ENCODE measurements at regions not wholly inside any gene's neighbourhood (a gene's known extent, or its start where the extent isn't known, plus 50 kb on each side); places are given as distances from the start of the nearest gene placed in this dataset.

DNA sequence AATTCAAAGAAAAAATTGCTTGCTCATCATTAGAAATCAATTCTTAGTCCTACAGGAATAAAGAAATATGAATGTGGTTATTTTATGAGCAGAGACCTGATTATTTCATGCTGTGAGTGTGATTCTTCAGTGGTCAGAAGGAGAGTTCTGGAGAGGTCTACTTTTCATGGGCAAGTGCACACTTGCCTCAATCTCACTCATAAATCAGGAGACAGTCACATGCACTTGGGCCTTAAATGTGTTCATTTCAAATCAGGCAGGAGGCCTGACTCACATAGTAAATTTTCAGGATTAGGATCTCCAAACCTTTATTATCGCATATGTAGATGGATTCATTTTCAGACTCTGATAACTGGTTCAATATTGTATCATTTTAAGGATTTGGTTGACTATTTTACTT, 323.2 kb upstream of the CCNH start:
- ATAC-seq (no peak), FAIRE-seq (no peak), DNase-seq (ENCODE audit: extremely low read depth in 1 of 4, low spot score in 3 of 4) (no peak)
- intact Hi-C loops (cut with micrococcal nuclease), result no loop called here
- Histone ChIP-seq H3K4me3 (no peak overlapping the region), H3K4me2 (ENCODE audit: insufficient read depth, low read length) (no peak overlapping the region), H3K9me1 (ENCODE audit: control insufficient read depth, insufficient read depth, low read length) (no peaks in the 10 kb centered on the region), H3K9me3 (replicated peaks; ENCODE audit: control insufficient read depth, insufficient read depth, low read depth, low read length) (no peaks in the 10 kb centered on the region; the same call in 1 of the 2 replicates), H2AFZ (ENCODE audit: low read depth, low read length) (no peak overlapping the region), H3K79me2 (ENCODE audit: control insufficient read depth, insufficient read depth, low read length) (no peaks in the 10 kb centered on the region), H3K9ac (ENCODE audit: insufficient read depth in 1 of 2, low read depth in 2 of 2, low read length in 2 of 2) (no peak overlapping the region), H3K36me3 (ENCODE audit: control insufficient read depth, insufficient read depth, low read length) (no peaks in the 10 kb centered on the region), H3K27ac (ENCODE audit: extremely low read depth, low read depth, low read length) (no peak overlapping the region), H3K27me3 (ENCODE audit: control insufficient read depth in 2 of 2, insufficient read depth in 2 of 2, low read length in 2 of 2) (no peaks in the 10 kb centered on the region), H4K20me1 (replicated peaks; ENCODE audit: control insufficient read depth, insufficient read depth, low read length) (no peaks in the 10 kb centered on the region), H3K4me1 (replicated peaks in 1 of 2; ENCODE audit: control insufficient read depth in 2 of 2, insufficient read depth in 2 of 2, low read length in 2 of 2) (no peaks in the 10 kb centered on the region)
- CTCF ChIA-PET (ENCODE audit: low intra/inter-chr PET ratio), result no interaction called here
- in situ Hi-C loops (cut with MboI), result no loop called here
- POLR2A ChIA-PET, result no interaction called here
- BruUV-seq (replicated peaks), result no TSS peak
- 0% methylated on average over 1 of the region's 1 CpG for WGBS (ENCODE audit: insufficient coverage, low coverage, missing lambda C conversion rate)
- TF ChIP-seq, protein P1, sequence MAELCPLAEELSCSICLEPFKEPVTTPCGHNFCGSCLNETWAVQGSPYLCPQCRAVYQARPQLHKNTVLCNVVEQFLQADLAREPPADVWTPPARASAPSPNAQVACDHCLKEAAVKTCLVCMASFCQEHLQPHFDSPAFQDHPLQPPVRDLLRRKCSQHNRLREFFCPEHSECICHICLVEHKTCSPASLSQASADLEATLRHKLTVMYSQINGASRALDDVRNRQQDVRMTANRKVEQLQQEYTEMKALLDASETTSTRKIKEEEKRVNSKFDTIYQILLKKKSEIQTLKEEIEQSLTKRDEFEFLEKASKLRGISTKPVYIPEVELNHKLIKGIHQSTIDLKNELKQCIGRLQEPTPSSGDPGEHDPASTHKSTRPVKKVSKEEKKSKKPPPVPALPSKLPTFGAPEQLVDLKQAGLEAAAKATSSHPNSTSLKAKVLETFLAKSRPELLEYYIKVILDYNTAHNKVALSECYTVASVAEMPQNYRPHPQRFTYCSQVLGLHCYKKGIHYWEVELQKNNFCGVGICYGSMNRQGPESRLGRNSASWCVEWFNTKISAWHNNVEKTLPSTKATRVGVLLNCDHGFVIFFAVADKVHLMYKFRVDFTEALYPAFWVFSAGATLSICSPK (IDR thresholded peaks at IDR 0.05; ENCODE audit: borderline replicate concordance), result no peak
- TF ChIP-seq TAL1 (IDR thresholded peaks at IDR 0.05) (no peak), TARDBP (IDR thresholded peaks at IDR 0.05) (no peak), HNRNPLL (IDR thresholded peaks at IDR 0.05; ENCODE audit: low read depth, low read length, poor library complexity, severe bottlenecking) (no peak), ZNF263 (CRISPR knock-in tag; IDR thresholded peaks at IDR 0.05; ENCODE audit: borderline replicate concordance) (no peak), ZNF143 (CRISPR knock-in tag; IDR thresholded peaks at IDR 0.05) (no peak), CEBPB (tag; IDR thresholded peaks at IDR 0.05) (no peak), TBL1XR1 (IDR thresholded peaks at IDR 0.05; ENCODE audit: low read length in 2 of 2) (no peak), NFE2L1 (tag; IDR thresholded peaks at IDR 0.05; ENCODE audit: borderline replicate concordance, low read depth) (no peak), ZBTB8A (IDR thresholded peaks at IDR 0.05; ENCODE audit: partially characterized antibody) (no peak), SIRT6 (IDR thresholded peaks at IDR 0.05; ENCODE audit: low read depth, low read length) (no peak)
- TF ChIP-seq, protein P2, sequence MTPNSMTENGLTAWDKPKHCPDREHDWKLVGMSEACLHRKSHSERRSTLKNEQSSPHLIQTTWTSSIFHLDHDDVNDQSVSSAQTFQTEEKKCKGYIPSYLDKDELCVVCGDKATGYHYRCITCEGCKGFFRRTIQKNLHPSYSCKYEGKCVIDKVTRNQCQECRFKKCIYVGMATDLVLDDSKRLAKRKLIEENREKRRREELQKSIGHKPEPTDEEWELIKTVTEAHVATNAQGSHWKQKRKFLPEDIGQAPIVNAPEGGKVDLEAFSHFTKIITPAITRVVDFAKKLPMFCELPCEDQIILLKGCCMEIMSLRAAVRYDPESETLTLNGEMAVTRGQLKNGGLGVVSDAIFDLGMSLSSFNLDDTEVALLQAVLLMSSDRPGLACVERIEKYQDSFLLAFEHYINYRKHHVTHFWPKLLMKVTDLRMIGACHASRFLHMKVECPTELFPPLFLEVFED (CRISPR knock-in tag; conservative IDR thresholded peaks at IDR 0.05), result no peak
- TF ChIP-seq, protein P3, sequence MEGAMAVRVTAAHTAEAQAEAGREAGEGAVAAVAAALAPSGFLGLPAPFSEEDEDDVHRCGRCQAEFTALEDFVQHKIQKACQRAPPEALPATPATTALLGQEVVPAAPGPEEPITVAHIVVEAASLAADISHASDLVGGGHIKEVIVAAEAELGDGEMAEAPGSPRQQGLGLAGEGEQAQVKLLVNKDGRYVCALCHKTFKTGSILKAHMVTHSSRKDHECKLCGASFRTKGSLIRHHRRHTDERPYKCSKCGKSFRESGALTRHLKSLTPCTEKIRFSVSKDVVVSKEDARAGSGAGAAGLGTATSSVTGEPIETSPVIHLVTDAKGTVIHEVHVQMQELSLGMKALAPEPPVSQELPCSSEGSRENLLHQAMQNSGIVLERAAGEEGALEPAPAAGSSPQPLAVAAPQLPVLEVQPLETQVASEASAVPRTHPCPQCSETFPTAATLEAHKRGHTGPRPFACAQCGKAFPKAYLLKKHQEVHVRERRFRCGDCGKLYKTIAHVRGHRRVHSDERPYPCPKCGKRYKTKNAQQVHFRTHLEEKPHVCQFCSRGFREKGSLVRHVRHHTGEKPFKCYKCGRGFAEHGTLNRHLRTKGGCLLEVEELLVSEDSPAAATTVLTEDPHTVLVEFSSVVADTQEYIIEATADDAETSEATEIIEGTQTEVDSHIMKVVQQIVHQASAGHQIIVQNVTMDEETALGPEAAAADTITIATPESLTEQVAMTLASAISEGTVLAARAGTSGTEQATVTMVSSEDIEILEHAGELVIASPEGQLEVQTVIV (CRISPR knock-in tag; IDR thresholded peaks at IDR 0.05; ENCODE audit: borderline replicate concordance), result no peak
- TF ChIP-seq, protein P4, sequence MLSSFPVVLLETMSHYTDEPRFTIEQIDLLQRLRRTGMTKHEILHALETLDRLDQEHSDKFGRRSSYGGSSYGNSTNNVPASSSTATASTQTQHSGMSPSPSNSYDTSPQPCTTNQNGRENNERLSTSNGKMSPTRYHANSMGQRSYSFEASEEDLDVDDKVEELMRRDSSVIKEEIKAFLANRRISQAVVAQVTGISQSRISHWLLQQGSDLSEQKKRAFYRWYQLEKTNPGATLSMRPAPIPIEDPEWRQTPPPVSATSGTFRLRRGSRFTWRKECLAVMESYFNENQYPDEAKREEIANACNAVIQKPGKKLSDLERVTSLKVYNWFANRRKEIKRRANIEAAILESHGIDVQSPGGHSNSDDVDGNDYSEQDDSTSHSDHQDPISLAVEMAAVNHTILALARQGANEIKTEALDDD (IDR thresholded peaks at IDR 0.05), result no peak
- TF ChIP-seq, protein P5, sequence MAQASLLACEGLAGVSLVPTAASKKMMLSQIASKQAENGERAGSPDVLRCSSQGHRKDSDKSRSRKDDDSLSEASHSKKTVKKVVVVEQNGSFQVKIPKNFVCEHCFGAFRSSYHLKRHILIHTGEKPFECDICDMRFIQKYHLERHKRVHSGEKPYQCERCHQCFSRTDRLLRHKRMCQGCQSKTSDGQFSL (CRISPR knock-in tag; IDR thresholded peaks at IDR 0.05), result no peak
- TF ChIP-seq, protein P5 (tag; IDR thresholded peaks at IDR 0.05), result no peak

Data from K562 (cell line).